ENCODE measurements at regions not wholly inside any gene's neighbourhood (a gene's known extent, or its start where the extent isn't known, plus 50 kb on each side); places are given as distances from the start of the nearest gene placed in this dataset.
"Not testable (repeated sequence)": the region's sequence is repeated elsewhere in the genome, so short reads cannot be mapped to it uniquely, and the experiment has no call there.

DNA sequence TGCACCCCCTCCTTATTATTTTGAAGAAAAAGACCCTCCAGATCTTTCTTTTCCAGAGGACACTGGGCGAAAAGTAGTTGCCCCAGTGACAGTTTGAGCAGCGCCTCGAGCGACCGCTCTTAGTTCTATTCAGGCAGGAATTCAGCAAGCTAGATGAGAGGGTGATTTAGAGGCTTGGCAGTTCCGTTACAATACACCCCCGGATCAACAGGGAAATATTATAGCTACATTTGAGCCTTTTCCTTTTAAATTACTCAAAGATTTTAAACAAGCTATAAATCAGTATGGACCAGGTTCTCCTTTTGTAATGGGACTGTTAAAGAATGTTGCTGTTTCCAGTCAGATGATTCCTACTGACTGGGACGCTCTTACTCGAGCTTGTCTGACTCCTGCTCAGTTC lies 99.2 kb upstream of the EIF5 start:
- BruUV-seq (replicated peaks); H3K4me3 ChIP-seq (replicated peaks in 1 of 3; ENCODE audit: insufficient read depth in 1 of 3, low read depth in 1 of 3, low read length in 3 of 3); intact Hi-C loops (cut with micrococcal nuclease); H3K36me3 ChIP-seq (ENCODE audit: control insufficient read depth in 2 of 2, extremely low read depth in 1 of 2, insufficient read depth in 2 of 2, low read length in 2 of 2); FAIRE-seq; H3K9ac ChIP-seq (replicated peaks; ENCODE audit: extremely low read depth, insufficient read depth, low read length); H3K4me2 ChIP-seq (ENCODE audit: insufficient read depth, low read length); H3K79me2 ChIP-seq (ENCODE audit: control insufficient read depth, insufficient read depth, low read length); H3K9me1 ChIP-seq (replicated peaks; ENCODE audit: control insufficient read depth, extremely low read depth, insufficient read depth, low read length); H3K9me3 ChIP-seq (replicated peaks; ENCODE audit: control insufficient read depth, insufficient read depth, low read length); H3K27me3 ChIP-seq (ENCODE audit: control insufficient read depth in 2 of 2, insufficient read depth in 2 of 2, low read length in 2 of 2); dilution Hi-C loops (cut with MboI; ENCODE audit: extremely low pct_ligation_motif_present, low sequenced_read_pairs); H4K20me1 ChIP-seq (replicated peaks; ENCODE audit: control insufficient read depth, extremely low read depth, insufficient read depth, low read length): not testable (repeated sequence)
- ChIA-PET CTCF (interaction anchor here (1.2 to 2.2 kb wide), 16 partner anchors 9 to 130 kb away, joined by 3 to 18 read pairs (median 5); no protein-coding TSS in a partner anchor), POLR2A (interaction anchor here (0.6 kb wide), 1 partner anchor 77 kb away, joined by 5 read pairs; no protein-coding TSS in a partner anchor)
- DNase-seq (ENCODE audit: low read depth, low spot score) = peak; percentile 51
- Histone ChIP-seq H2AFZ (ENCODE audit: low read depth, low read length) (peak overlapping the region; percentile 27), H3K27ac (ENCODE audit: insufficient read depth, low read depth, low read length) (peak overlapping the region; percentile 13), H3K4me1 (ENCODE audit: control insufficient read depth, extremely low read depth, insufficient read depth, low read length) (peaks cover 15% of the 10 kb centered on the region)

DNA sequence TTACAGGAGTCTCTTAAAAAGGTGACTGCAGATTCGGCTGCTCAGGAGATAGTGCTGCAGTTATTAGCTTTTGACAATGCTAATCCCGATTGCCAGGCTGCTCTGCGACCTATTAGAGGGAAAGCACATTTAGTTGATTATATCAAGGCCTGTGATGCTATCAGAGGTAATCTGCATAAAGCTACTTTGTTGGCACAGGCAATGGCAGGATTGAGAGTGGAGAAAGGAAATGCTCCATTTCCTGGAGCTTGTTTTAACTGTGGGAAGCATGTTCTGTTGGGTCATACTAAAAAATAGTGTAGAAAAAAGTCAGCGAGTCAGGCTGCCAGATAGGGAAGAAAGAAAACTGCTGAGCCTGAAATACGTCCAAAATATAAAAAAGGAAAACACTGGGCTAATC lies 98.5 kb upstream of the EIF5 start:
- dilution Hi-C loops (cut with MboI; ENCODE audit: extremely low pct_ligation_motif_present, low sequenced_read_pairs); H3K4me3 ChIP-seq (replicated peaks in 1 of 3; ENCODE audit: insufficient read depth in 1 of 3, low read depth in 1 of 3, low read length in 3 of 3); BruUV-seq (replicated peaks); H3K9me3 ChIP-seq (replicated peaks; ENCODE audit: control insufficient read depth, insufficient read depth, low read length); H3K27me3 ChIP-seq (ENCODE audit: control insufficient read depth in 2 of 2, insufficient read depth in 2 of 2, low read length in 2 of 2); H3K9me1 ChIP-seq (replicated peaks; ENCODE audit: control insufficient read depth, extremely low read depth, insufficient read depth, low read length); H3K36me3 ChIP-seq (ENCODE audit: control insufficient read depth in 2 of 2, extremely low read depth in 1 of 2, insufficient read depth in 2 of 2, low read length in 2 of 2); H3K9ac ChIP-seq (replicated peaks; ENCODE audit: extremely low read depth, insufficient read depth, low read length); H4K20me1 ChIP-seq (replicated peaks; ENCODE audit: control insufficient read depth, extremely low read depth, insufficient read depth, low read length); H3K79me2 ChIP-seq (ENCODE audit: control insufficient read depth, insufficient read depth, low read length); intact Hi-C loops (cut with micrococcal nuclease): not testable (repeated sequence)
- peak overlapping the region; percentile 33 for H2AFZ ChIP-seq (ENCODE audit: low read depth, low read length)
- H3K4me2 ChIP-seq (ENCODE audit: insufficient read depth, low read length) = peak overlapping the region; percentile 18
- peak; percentile 82 for DNase-seq (ENCODE audit: low read depth, low spot score)
- H3K27ac ChIP-seq (ENCODE audit: insufficient read depth, low read depth, low read length) = peak overlapping the region; percentile 13
- CTCF ChIA-PET = interaction anchor here (0.6 to 2.3 kb wide), 21 partner anchors 9 to 130 kb away, joined by 3 to 18 read pairs (median 4); no protein-coding TSS in a partner anchor
- POLR2A ChIA-PET = interaction anchor here (0.8 to 1.2 kb wide), 2 partner anchors 9 to 98 kb away, joined by 3 read pairs; partner anchors contain the start of gene EIF5
- peak; percentile 79 for TF ChIP-seq GATA2 (IDR thresholded peaks at IDR 0.05; ENCODE audit: insufficient read depth, insufficient read length, low read depth, low read length)
- FAIRE-seq = peak; percentile 88
- peaks cover 15% of the 10 kb centered on the region for H3K4me1 ChIP-seq (ENCODE audit: control insufficient read depth, extremely low read depth, insufficient read depth, low read length)

Measured in endothelial cell of umbilical vein (primary cell).